ENCODE measurements at regions not wholly inside any gene's neighbourhood (a gene's known extent, or its start where the extent isn't known, plus 50 kb on each side); places are given as distances from the start of the nearest gene placed in this dataset.

DNA sequence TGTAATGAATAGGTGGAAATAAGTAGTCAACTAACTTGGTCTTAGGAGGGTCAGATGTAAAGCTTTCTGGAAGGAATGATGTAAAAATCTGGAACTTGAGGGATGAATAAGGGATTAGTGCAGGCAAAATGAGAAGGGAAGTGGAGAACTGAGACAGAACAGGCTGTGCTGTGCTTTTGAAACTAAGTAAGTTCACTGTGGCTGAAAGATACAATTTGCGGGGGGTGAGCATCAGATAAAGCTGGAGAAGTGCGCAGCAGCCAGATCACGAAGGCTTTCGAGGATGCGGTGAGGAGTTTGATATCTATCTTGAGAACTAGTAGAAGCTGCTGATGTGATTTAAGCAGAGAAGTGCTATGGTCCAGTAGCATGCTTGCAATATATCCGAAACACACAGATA is 247.8 kb downstream of the RNF144B start:
- Histone ChIP-seq H3K36me3 (ENCODE audit: insufficient read depth, low read length) (no peaks in the 10 kb centered on the region), H3K9me2 (ENCODE audit: insufficient read depth, low read length) (no peaks in the 10 kb centered on the region), H3F3A (ENCODE audit: insufficient read depth, low read length, poor library complexity, severe bottlenecking) (no peaks in the 10 kb centered on the region), H3K4me2 (ENCODE audit: low read length) (no peak overlapping the region), H3K79me2 (replicated peaks; ENCODE audit: insufficient read depth, low read length) (no peaks in the 10 kb centered on the region), H2AFZ (ENCODE audit: low read depth, low read length) (no peak overlapping the region), H3K4me3 (ENCODE audit: low read length) (no peak overlapping the region), H4K20me1 (ENCODE audit: insufficient read depth) (no peaks in the 10 kb centered on the region), H3K9ac (ENCODE audit: low read length) (no peak overlapping the region), H3K9me3 (ENCODE audit: low read length) (no peaks in the 10 kb centered on the region), H3K27ac (ENCODE audit: low read length) (no peak overlapping the region), H3K27me3 (ENCODE audit: insufficient read depth, low read depth, low read length) (no peaks in the 10 kb centered on the region)
- TF ChIP-seq CTCF (IDR thresholded peaks at IDR 0.05; ENCODE audit: poor library complexity, severe bottlenecking) (no peak), SMC3 (conservative IDR thresholded peaks at IDR 0.05; ENCODE audit: poor library complexity) (no peak), MXI1 (conservative IDR thresholded peaks at IDR 0.05; ENCODE audit: poor library complexity, severe bottlenecking) (no peak)

- Histone ChIP-seq H3K4me2 (ENCODE audit: low read length) (no peak overlapping the region), H3K4me3 (ENCODE audit: low read length) (no peak overlapping the region), H3F3A (ENCODE audit: insufficient read depth, low read length, poor library complexity, severe bottlenecking) (no peaks in the 10 kb centered on the region), H3K36me3 (ENCODE audit: insufficient read depth, low read length) (no peaks in the 10 kb centered on the region), H3K9ac (ENCODE audit: low read length) (no peak overlapping the region), H4K20me1 (ENCODE audit: insufficient read depth) (no peaks in the 10 kb centered on the region), H3K9me3 (ENCODE audit: low read length) (no peaks in the 10 kb centered on the region), H2AFZ (ENCODE audit: low read depth, low read length) (no peak overlapping the region), H3K27ac (ENCODE audit: low read length) (no peak overlapping the region), H3K27me3 (ENCODE audit: insufficient read depth, low read depth, low read length) (no peaks in the 10 kb centered on the region), H3K79me2 (replicated peaks; ENCODE audit: insufficient read depth, low read length) (no peaks in the 10 kb centered on the region), H3K9me2 (ENCODE audit: insufficient read depth, low read length) (no peaks in the 10 kb centered on the region)
- TF ChIP-seq EP300 (conservative IDR thresholded peaks at IDR 0.05; ENCODE audit: poor library complexity, severe bottlenecking) (peak; percentile 39), POLR2AphosphoS5 (IDR thresholded peaks at IDR 0.05) (peak; percentile 45), RAD21 (conservative IDR thresholded peaks at IDR 0.05) (no peak), SMC3 (conservative IDR thresholded peaks at IDR 0.05; ENCODE audit: poor library complexity) (no peak), CTCF (IDR thresholded peaks at IDR 0.05; ENCODE audit: poor library complexity, severe bottlenecking) (no peak)
- TF ChIP-seq, protein P1, sequence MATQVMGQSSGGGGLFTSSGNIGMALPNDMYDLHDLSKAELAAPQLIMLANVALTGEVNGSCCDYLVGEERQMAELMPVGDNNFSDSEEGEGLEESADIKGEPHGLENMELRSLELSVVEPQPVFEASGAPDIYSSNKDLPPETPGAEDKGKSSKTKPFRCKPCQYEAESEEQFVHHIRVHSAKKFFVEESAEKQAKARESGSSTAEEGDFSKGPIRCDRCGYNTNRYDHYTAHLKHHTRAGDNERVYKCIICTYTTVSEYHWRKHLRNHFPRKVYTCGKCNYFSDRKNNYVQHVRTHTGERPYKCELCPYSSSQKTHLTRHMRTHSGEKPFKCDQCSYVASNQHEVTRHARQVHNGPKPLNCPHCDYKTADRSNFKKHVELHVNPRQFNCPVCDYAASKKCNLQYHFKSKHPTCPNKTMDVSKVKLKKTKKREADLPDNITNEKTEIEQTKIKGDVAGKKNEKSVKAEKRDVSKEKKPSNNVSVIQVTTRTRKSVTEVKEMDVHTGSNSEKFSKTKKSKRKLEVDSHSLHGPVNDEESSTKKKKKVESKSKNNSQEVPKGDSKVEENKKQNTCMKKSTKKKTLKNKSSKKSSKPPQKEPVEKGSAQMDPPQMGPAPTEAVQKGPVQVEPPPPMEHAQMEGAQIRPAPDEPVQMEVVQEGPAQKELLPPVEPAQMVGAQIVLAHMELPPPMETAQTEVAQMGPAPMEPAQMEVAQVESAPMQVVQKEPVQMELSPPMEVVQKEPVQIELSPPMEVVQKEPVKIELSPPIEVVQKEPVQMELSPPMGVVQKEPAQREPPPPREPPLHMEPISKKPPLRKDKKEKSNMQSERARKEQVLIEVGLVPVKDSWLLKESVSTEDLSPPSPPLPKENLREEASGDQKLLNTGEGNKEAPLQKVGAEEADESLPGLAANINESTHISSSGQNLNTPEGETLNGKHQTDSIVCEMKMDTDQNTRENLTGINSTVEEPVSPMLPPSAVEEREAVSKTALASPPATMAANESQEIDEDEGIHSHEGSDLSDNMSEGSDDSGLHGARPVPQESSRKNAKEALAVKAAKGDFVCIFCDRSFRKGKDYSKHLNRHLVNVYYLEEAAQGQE (IDR thresholded peaks at IDR 0.05; ENCODE audit: borderline replicate concordance) = no peak
These were observed 253.0 kb downstream of the RNF144B start for GRCh38 chr6:18640134-18640533.
